B cell (primary cell): ENCODE measurements at regions not wholly inside any gene's neighbourhood (a gene's known extent, or its start where the extent isn't known, plus 50 kb on each side); places are given as distances from the start of the nearest gene placed in this dataset.

Source experiments
- EZH2 ChIP-seq: IDR thresholded peaks from 2 replicates; pipeline ENCODE4 v1.6.1; 2012; ENCODE audit warnings: borderline replicate concordance, low read depth, mild to moderate bottlenecking, moderate library complexity, low read length; ENCODE audit not compliant: insufficient read depth, poor library complexity, severe bottlenecking
- TF ChIP-seq, protein P1 (sequence below): fragments of 200-600 bp; IDR thresholded peaks from one replicate; pipeline ENCODE4 v1.8.0; 2022; ENCODE audit warnings: antibody characterized with exemption, mild to moderate bottlenecking

DNA sequence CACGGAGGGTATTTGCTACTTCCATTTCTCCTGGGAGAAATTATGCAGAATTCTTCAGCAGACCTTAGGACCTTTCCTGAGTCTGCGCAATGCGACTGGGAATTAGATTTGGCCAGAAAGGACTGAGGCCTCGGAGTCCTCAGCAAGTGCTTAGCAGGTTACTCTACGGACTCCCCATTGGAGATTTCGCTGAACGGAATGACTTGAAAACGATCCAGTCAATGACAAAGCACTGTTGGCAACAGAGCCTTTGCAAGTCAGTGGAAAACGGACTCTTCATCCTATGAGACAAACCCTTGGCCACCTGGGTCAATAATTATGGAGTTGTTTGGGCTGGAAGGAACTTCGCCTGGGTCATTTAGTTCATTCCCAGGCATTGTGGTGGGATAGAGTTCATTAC lies 107.4 kb downstream of the FAM204A start:
- TF ChIP-seq, protein P1, sequence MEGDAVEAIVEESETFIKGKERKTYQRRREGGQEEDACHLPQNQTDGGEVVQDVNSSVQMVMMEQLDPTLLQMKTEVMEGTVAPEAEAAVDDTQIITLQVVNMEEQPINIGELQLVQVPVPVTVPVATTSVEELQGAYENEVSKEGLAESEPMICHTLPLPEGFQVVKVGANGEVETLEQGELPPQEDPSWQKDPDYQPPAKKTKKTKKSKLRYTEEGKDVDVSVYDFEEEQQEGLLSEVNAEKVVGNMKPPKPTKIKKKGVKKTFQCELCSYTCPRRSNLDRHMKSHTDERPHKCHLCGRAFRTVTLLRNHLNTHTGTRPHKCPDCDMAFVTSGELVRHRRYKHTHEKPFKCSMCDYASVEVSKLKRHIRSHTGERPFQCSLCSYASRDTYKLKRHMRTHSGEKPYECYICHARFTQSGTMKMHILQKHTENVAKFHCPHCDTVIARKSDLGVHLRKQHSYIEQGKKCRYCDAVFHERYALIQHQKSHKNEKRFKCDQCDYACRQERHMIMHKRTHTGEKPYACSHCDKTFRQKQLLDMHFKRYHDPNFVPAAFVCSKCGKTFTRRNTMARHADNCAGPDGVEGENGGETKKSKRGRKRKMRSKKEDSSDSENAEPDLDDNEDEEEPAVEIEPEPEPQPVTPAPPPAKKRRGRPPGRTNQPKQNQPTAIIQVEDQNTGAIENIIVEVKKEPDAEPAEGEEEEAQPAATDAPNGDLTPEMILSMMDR = no peak
- TF ChIP-seq EZH2 = no peak
